MCF 10A (cell line): ENCODE measurements at regions not wholly inside any gene's neighbourhood (a gene's known extent, or its start where the extent isn't known, plus 50 kb on each side); places are given as distances from the start of the nearest gene placed in this dataset.

Source experiments
- BruUV-seq: library from RNA; stranded (reverse); fragments of 400-500 nt; replicated peaks from 2 replicates; lab custom pipeline; 2021; lab: Mats Ljungman, UMichigan
- CTCF ChIA-PET: fragments of 300-600 bp; sonication (Branson Sonifier 250); formaldehyde crosslinking; extraction: SDS; loops from one replicate; lab custom pipeline; 2021; ENCODE audit warnings: antibody characterized with exemption, inconsistent platforms; lab: Yijun Ruan, JAX
- POLR2A ChIA-PET: fragments of 300-600, 350-650 bp; sonication (Branson Sonifier 250); formaldehyde crosslinking; extraction: SDS; loops from one replicate; lab custom pipeline; 2020; ENCODE audit warnings: antibody characterized with exemption, inconsistent platforms; lab: Yijun Ruan, JAX
- DNase-seq: peaks from one replicate; pipeline ENCODE4 v3.0.0-alpha.2; 2018; ENCODE audit not compliant: unreplicated experiment
- H3K27ac Mint-ChIP-seq: one replicate; pipeline ENCODE4 v1.8.0; 2022; ENCODE audit warnings: mild to moderate bottlenecking, low read depth, mixed read lengths; ENCODE audit not compliant: unreplicated experiment
- H3K27me3 Mint-ChIP-seq: one replicate; pipeline ENCODE4 v1.8.0; 2022; ENCODE audit warnings: mixed read lengths; ENCODE audit not compliant: insufficient read depth, unreplicated experiment
- H3K36me3 Mint-ChIP-seq: one replicate; pipeline ENCODE4 v1.8.0; 2022; ENCODE audit warnings: mild to moderate bottlenecking, moderate library complexity, mixed read lengths; ENCODE audit not compliant: insufficient read depth, unreplicated experiment
- H3K4me1 Mint-ChIP-seq: one replicate; pipeline ENCODE4 v1.8.0; 2022; ENCODE audit warnings: mixed read lengths; ENCODE audit not compliant: insufficient read depth, unreplicated experiment
- H3K4me3 Mint-ChIP-seq: one replicate; pipeline ENCODE4 v1.8.0; 2022; ENCODE audit warnings: mild to moderate bottlenecking, moderate library complexity, mixed read lengths; ENCODE audit not compliant: unreplicated experiment
- H3K9me3 Mint-ChIP-seq: one replicate; pipeline ENCODE4 v1.8.0; 2022; ENCODE audit warnings: mixed read lengths; ENCODE audit not compliant: unreplicated experiment
- intact Hi-C: fragments of 100-400 bp; cut with micrococcal nuclease; formaldehyde crosslinking; loops from 2 replicates; pipeline ENCODE4 v1.14.1; 2022
- TF ChIP-seq, protein P1 (sequence below): fragments of 200-600 bp; IDR thresholded peaks from one replicate; pipeline ENCODE4 v1.8.0; 2022; ENCODE audit warnings: antibody characterized with exemption, mild to moderate bottlenecking; ENCODE audit not compliant: unreplicated experiment

DNA sequence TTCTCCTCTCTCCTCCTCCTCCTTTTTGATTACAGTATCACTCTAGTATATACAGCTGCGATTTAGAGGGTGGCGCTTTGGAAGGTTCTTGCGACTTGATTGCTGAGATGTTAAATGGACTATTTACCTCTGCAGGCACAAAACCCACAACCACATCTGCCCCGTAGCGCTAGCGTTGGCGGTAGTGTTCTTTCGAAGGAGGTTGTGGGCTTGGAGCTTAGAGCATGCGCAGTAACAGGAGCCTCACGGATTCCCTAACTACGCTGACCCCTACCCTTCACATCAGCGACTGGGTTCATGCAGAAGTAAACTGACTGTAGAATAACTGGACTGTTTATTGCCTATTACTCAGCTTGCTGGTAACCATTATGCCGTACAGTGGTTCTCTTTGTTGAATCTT, 58.0 kb downstream of the CGGBP1 start:
- POLR2A ChIA-PET: no interaction called here
- H3K36me3 Mint-ChIP-seq: no peaks in the 10 kb centered on the region
- DNase-seq: no peak
- H3K4me3 Mint-ChIP-seq: no peak overlapping the region
- H3K9me3 Mint-ChIP-seq: no peaks in the 10 kb centered on the region
- no peak overlapping the region for H3K27ac Mint-ChIP-seq
- TF ChIP-seq, protein P1, sequence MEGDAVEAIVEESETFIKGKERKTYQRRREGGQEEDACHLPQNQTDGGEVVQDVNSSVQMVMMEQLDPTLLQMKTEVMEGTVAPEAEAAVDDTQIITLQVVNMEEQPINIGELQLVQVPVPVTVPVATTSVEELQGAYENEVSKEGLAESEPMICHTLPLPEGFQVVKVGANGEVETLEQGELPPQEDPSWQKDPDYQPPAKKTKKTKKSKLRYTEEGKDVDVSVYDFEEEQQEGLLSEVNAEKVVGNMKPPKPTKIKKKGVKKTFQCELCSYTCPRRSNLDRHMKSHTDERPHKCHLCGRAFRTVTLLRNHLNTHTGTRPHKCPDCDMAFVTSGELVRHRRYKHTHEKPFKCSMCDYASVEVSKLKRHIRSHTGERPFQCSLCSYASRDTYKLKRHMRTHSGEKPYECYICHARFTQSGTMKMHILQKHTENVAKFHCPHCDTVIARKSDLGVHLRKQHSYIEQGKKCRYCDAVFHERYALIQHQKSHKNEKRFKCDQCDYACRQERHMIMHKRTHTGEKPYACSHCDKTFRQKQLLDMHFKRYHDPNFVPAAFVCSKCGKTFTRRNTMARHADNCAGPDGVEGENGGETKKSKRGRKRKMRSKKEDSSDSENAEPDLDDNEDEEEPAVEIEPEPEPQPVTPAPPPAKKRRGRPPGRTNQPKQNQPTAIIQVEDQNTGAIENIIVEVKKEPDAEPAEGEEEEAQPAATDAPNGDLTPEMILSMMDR: no peak
- BruUV-seq: no TSS peak
- H3K27me3 Mint-ChIP-seq: no peaks in the 10 kb centered on the region
- CTCF ChIA-PET: interaction anchor here (0.5 to 3.2 kb wide), 4 partner anchors 473 to 740 kb away, joined by 3 to 30 read pairs (median 14); no protein-coding TSS in a partner anchor
- H3K4me1 Mint-ChIP-seq: no peaks in the 10 kb centered on the region
- intact Hi-C loops: no loop called here

DNA sequence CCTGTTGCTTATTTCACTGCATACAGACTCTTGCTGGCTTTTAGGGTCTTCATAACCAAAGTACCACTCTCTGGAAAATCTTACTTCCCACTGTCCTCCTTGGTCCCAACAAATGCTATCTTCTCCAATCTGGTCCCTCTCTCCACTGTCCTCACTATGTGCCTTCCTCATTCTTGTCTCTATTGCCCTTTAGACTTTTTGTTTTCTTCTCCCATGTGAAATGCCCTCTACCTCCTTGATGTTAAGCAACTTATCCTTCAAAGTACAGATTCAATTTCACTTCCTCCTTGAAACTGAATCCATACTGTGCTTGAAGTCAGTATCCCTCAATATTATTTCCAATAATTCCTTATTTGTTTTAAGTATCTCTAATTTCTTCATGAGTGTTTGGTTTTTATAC, 60.8 kb downstream of the CGGBP1 start:
- no TSS peak for BruUV-seq
- POLR2A ChIA-PET: no interaction called here
- peak overlapping the region; percentile 2 for H3K27ac Mint-ChIP-seq
- no peaks in the 10 kb centered on the region for H3K27me3 Mint-ChIP-seq
- CTCF ChIA-PET: interaction anchor here (1.2 to 1.7 kb wide), 2 partner anchors 647 to 700 kb away, joined by 5 to 7 read pairs; no protein-coding TSS in a partner anchor
- H3K9me3 Mint-ChIP-seq: no peaks in the 10 kb centered on the region
- intact Hi-C loops: no loop called here
- no peaks in the 10 kb centered on the region for H3K36me3 Mint-ChIP-seq
- H3K4me1 Mint-ChIP-seq: no peaks in the 10 kb centered on the region
- no peak overlapping the region for H3K4me3 Mint-ChIP-seq
- TF ChIP-seq, protein P1: no peak
- no peak for DNase-seq

DNA sequence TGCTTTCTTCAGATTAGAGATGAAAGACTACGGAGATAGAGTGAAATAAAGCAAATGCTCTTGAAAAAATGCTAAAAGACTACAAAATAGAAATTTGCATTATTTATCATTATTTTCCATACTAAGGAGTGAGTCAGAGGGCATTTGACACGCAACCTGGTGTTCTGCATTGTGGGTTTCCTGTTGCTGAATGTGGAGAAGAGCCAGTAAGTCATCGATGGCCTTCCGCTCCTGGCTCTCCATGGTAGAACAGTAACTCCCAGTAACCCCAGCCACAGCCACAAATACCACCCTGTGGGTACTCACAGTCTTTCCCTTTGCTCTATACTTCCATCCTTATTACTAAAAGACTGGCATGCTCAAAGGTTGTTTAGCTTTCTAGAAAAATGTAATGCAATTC, 61.5 kb downstream of the CGGBP1 start:
- TF ChIP-seq, protein P1: no peak
- CTCF ChIA-PET: no interaction called here
- H3K4me3 Mint-ChIP-seq: no peak overlapping the region
- BruUV-seq: no TSS peak
- no peak overlapping the region for H3K27ac Mint-ChIP-seq
- H3K36me3 Mint-ChIP-seq: no peaks in the 10 kb centered on the region
- no peaks in the 10 kb centered on the region for H3K4me1 Mint-ChIP-seq
- POLR2A ChIA-PET: no interaction called here
- H3K27me3 Mint-ChIP-seq: no peaks in the 10 kb centered on the region
- H3K9me3 Mint-ChIP-seq: no peaks in the 10 kb centered on the region
- DNase-seq: peak; percentile 21
- intact Hi-C loops: no loop called here

DNA sequence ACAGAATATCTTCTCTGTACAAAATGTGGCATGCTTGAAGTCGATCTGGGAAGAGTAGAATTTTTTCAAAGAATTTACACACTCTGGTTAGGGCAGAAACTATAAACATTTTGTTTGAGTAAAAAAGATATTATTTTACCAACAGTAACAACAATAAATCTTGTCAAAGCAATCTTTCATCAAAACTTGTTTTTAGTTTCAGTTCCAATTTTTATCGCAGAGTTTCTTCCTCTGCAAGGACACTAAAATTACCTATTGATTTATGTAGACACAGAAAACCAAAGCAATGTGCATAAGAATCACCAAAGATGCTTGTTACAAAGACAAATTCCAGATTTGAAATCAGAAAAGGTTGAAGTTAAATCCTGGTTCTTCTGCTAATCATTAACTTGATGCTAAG, 61.9 kb downstream of the CGGBP1 start:
- H3K27me3 Mint-ChIP-seq: no peaks in the 10 kb centered on the region
- H3K4me3 Mint-ChIP-seq: no peak overlapping the region
- BruUV-seq: no TSS peak
- intact Hi-C loops: no loop called here
- no peaks in the 10 kb centered on the region for H3K9me3 Mint-ChIP-seq
- CTCF ChIA-PET: interaction anchor here (0.7 kb wide), 1 partner anchor 13 kb away, joined by 5 read pairs; no protein-coding TSS in a partner anchor
- POLR2A ChIA-PET: no interaction called here
- H3K4me1 Mint-ChIP-seq: no peaks in the 10 kb centered on the region
- no peaks in the 10 kb centered on the region for H3K36me3 Mint-ChIP-seq
- no peak for DNase-seq
- H3K27ac Mint-ChIP-seq: no peak overlapping the region
- TF ChIP-seq, protein P1: no peak
